PC-3 (cell line): ENCODE measurements at regions not wholly inside any gene's neighbourhood (a gene's known extent, or its start where the extent isn't known, plus 50 kb on each side); places are given as distances from the start of the nearest gene placed in this dataset.

Source experiments
- ATAC-seq: fragments of 200-7000 bp; cut with Tn5 transposase; 2 replicates; pipeline ENCODE4 v1.9.1; 2020; ENCODE audit warnings: mild to moderate bottlenecking, moderate library complexity
- BruUV-seq: library from RNA; stranded (reverse); fragments of 400-500 nt; replicated peaks from 2 replicates; lab custom pipeline; 2021; lab: Mats Ljungman, UMichigan
- CTCF ChIA-PET: fragments of 300-600 bp; sonication (Branson Sonifier 250); formaldehyde crosslinking; loops from one replicate; lab custom pipeline; 2022; ENCODE audit warnings: antibody characterized with exemption; lab: Charles Lee
- POLR2A ChIA-PET: fragments of 300-600 bp; sonication (Branson Sonifier 250); formaldehyde crosslinking; loops from one replicate; lab custom pipeline; 2022; ENCODE audit warnings: antibody characterized with exemption; ENCODE audit not compliant: unreplicated experiment; lab: Charles Lee
- DNase-seq: peaks from one replicate; pipeline ENCODE4 v3.0.0-alpha.2; 2015
- H2AFZ ChIP-seq: fragments of 300-600 bp; sonication (generic); 2 replicates; pipeline ENCODE4 v1.6.0; 2016; ENCODE audit warnings: antibody characterized with exemption, low read length
- H3F3A ChIP-seq: fragments of 300-600 bp; sonication (generic); one replicate; pipeline ENCODE4 v1.6.0; 2017; ENCODE audit warnings: antibody characterized with exemption, low read length, control low read depth, mild to moderate bottlenecking; ENCODE audit not compliant: unreplicated experiment
- H3K27ac ChIP-seq: fragments of 300-600 bp; sonication (generic); 2 replicates; pipeline ENCODE4 v1.5.1; 2016; ENCODE audit warnings: mild to moderate bottlenecking, low read length
- H3K27me3 ChIP-seq: fragments of 300-600 bp; sonication (generic); 2 replicates; pipeline ENCODE4 v1.6.1; 2016; ENCODE audit warnings: low read length, mixed read lengths
- H3K36me3 ChIP-seq: fragments of 300-600 bp; sonication (generic); 2 replicates; pipeline ENCODE4 v1.6.1; 2016; ENCODE audit warnings: low read depth, mixed run types, low read length, mixed read lengths
- H3K4me1 ChIP-seq: fragments of 300-600 bp; sonication (generic); 2 replicates; pipeline ENCODE4 v1.5.1; 2016; ENCODE audit warnings: low read length; ENCODE audit not compliant: insufficient read depth
- H3K4me2 ChIP-seq: fragments of 300-600 bp; sonication (generic); 2 replicates; pipeline ENCODE4 v1.6.0; 2016; ENCODE audit warnings: low read length
- H3K4me3 ChIP-seq: fragments of 300-600 bp; sonication (generic); 2 replicates; pipeline ENCODE4 v1.5.1; 2016; ENCODE audit warnings: mild to moderate bottlenecking, low read length, mixed read lengths
- H3K79me2 ChIP-seq: fragments of 300-600 bp; sonication (generic); 2 replicates; pipeline ENCODE4 v1.6.1; 2017; ENCODE audit warnings: low read length, mixed read lengths
- H3K9ac ChIP-seq: fragments of 300-600 bp; sonication (generic); 2 replicates; pipeline ENCODE4 v1.6.0; 2016; ENCODE audit warnings: mild to moderate bottlenecking, low read length
- H3K9me2 ChIP-seq: fragments of 300-600 bp; sonication (generic); replicated peaks from 2 replicates; pipeline ENCODE4 v1.6.1; 2016; ENCODE audit warnings: mixed run types, low read length, mixed read lengths
- H3K9me3 ChIP-seq: fragments of 300-600 bp; sonication (generic); 2 replicates; pipeline ENCODE4 v1.6.1; 2016; ENCODE audit warnings: low read length, mixed read lengths
- H4K20me1 ChIP-seq: fragments of 300-600 bp; sonication (generic); 2 replicates; pipeline ENCODE4 v1.6.1; 2016; ENCODE audit warnings: low read length, mixed read lengths
- EZH2 ChIP-seq: fragments of 300-600 bp; sonication (generic); IDR thresholded peaks from one replicate; pipeline ENCODE4 v1.6.1; 2017; ENCODE audit warnings: antibody characterized with exemption, mild to moderate bottlenecking, low read length; ENCODE audit not compliant: unreplicated experiment
- EZH2phosphoT487 ChIP-seq: fragments of 300-600 bp; sonication (generic); IDR thresholded peaks from 2 replicates; pipeline ENCODE4 v1.6.1; 2018; ENCODE audit warnings: mild to moderate bottlenecking, antibody characterized with exemption, low read length, borderline replicate concordance
- intact Hi-C: fragments of 100-400 bp; cut with micrococcal nuclease; formaldehyde crosslinking; loops from 2 replicates; pipeline ENCODE4 v1.9.0; 2023
- TF ChIP-seq, protein P1 (sequence below): fragments of 300-600 bp; sonication (generic); conservative IDR thresholded peaks from 2 replicates; pipeline ENCODE4 v1.5.1; 2017; ENCODE audit warnings: antibody characterized with exemption, low read depth, mild to moderate bottlenecking, low read length

GRCh38 chr1:217188280-217189237, 442.3 kb downstream of the GPATCH2 start:
- intact Hi-C loops = no loop called here
- ATAC-seq (no peak), DNase-seq (no peak)
- CTCF ChIA-PET = no interaction called here
- TF ChIP-seq, protein P1, sequence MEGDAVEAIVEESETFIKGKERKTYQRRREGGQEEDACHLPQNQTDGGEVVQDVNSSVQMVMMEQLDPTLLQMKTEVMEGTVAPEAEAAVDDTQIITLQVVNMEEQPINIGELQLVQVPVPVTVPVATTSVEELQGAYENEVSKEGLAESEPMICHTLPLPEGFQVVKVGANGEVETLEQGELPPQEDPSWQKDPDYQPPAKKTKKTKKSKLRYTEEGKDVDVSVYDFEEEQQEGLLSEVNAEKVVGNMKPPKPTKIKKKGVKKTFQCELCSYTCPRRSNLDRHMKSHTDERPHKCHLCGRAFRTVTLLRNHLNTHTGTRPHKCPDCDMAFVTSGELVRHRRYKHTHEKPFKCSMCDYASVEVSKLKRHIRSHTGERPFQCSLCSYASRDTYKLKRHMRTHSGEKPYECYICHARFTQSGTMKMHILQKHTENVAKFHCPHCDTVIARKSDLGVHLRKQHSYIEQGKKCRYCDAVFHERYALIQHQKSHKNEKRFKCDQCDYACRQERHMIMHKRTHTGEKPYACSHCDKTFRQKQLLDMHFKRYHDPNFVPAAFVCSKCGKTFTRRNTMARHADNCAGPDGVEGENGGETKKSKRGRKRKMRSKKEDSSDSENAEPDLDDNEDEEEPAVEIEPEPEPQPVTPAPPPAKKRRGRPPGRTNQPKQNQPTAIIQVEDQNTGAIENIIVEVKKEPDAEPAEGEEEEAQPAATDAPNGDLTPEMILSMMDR = no peak
- TF ChIP-seq EZH2phosphoT487 = no peak
- TF ChIP-seq EZH2 = no peak
- no peak overlapping the region for H3K27ac ChIP-seq
- no peaks in the 10 kb centered on the region for H3K9me2 ChIP-seq
- H3K36me3 ChIP-seq = no peaks in the 10 kb centered on the region
- no peak overlapping the region for H3K9ac ChIP-seq
- no peak overlapping the region for H2AFZ ChIP-seq
- H3K27me3 ChIP-seq = no peaks in the 10 kb centered on the region
- no peaks in the 10 kb centered on the region for H3F3A ChIP-seq
- H3K4me3 ChIP-seq = no peak overlapping the region
- no peak overlapping the region for H3K4me2 ChIP-seq
- no TSS peak for BruUV-seq
- H3K4me1 ChIP-seq = no peaks in the 10 kb centered on the region
- POLR2A ChIA-PET = interaction anchor here (0.5 kb wide), 1 partner anchor 286 kb away, joined by 3 read pairs; no protein-coding TSS in a partner anchor
- no peaks in the 10 kb centered on the region for H4K20me1 ChIP-seq
- peaks cover 4% of the 10 kb centered on the region; the same call in 1 of the 2 replicates for H3K9me3 ChIP-seq
- H3K79me2 ChIP-seq = no peaks in the 10 kb centered on the region

DNA sequence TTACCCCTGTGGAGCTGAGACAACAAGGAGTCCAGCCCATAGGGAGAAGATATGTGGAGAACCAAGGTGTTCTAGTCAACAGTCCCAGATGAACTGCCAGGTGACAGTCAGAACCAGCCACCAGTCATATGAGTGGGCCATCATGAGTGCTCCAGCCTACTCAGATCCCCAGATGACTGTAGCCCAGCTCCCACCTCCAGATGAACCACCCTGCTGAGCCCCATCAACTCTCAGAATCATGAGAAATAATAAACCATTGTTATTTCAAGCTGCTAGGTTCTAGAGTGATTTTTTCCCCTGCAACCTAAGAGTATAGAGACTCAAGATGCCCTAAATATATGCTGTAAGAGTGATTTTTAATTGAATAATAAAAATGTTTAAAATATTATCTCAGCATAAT, 444.2 kb downstream of the GPATCH2 start:
- CTCF ChIA-PET = no interaction called here

More for the DNA sequence above, 444.2 kb downstream of the GPATCH2 start:
- no peak for TF ChIP-seq EZH2
- TF ChIP-seq, protein P1 = no peak
- TF ChIP-seq EZH2phosphoT487 = no peak
- no peaks in the 10 kb centered on the region for H4K20me1 ChIP-seq
- H2AFZ ChIP-seq = no peak overlapping the region
- H3K9me3 ChIP-seq = peaks cover 8% of the 10 kb centered on the region; the same call in 1 of the 2 replicates
- no peak overlapping the region for H3K4me3 ChIP-seq
- DNase-seq (no peak), ATAC-seq (no peak)
- H3K27me3 ChIP-seq = no peaks in the 10 kb centered on the region
- H3K9ac ChIP-seq = no peak overlapping the region
- no TSS peak for BruUV-seq
- no peak overlapping the region for H3K27ac ChIP-seq
- no peak overlapping the region for H3K4me2 ChIP-seq
- H3F3A ChIP-seq = no peaks in the 10 kb centered on the region
- H3K4me1 ChIP-seq = no peaks in the 10 kb centered on the region
- H3K79me2 ChIP-seq = no peaks in the 10 kb centered on the region
- POLR2A ChIA-PET = no interaction called here
- intact Hi-C loops = no loop called here
- H3K9me2 ChIP-seq = no peaks in the 10 kb centered on the region
- no peaks in the 10 kb centered on the region for H3K36me3 ChIP-seq
